GM12878 (cell line): ENCODE measurements at regions not wholly inside any gene's neighbourhood (a gene's known extent, or its start where the extent isn't known, plus 50 kb on each side); places are given as distances from the start of the nearest gene placed in this dataset.

Experiments used
- ATAC-seq: fragments of 200-7000 bp; cut with Tn5 transposase; 3 replicates; pipeline ENCODE4 v1.9.1; 2020; ENCODE audit warnings: mild to moderate bottlenecking, moderate library complexity
- BruUV-seq: library from RNA; stranded (reverse); fragments of 400-500 nt; replicated peaks from 2 replicates; lab custom pipeline; 2021; lab: Mats Ljungman, UMichigan
- CTCF ChIA-PET: fragments of 300-600 bp; sonication (Branson Sonifier 250); formaldehyde crosslinking; extraction: SDS; loops from one replicate; lab custom pipeline; 2021; ENCODE audit warnings: inconsistent platforms; lab: Yijun Ruan, JAX
- POLR2A ChIA-PET: fragments of 350-600 bp; formaldehyde crosslinking; extraction: SDS; loops from one replicate; lab custom pipeline; 2021; ENCODE audit warnings: inconsistent platforms; lab: Charles Lee
- RAD21 ChIA-PET: fragments of 300-600 bp; sonication (Branson Sonifier 250); formaldehyde crosslinking; loops from one replicate; lab custom pipeline; 2023; ENCODE audit warnings: antibody characterized with exemption; ENCODE audit not compliant: unreplicated experiment; lab: Charles Lee
- SMC1A ChIA-PET: fragments of 300-600 bp; sonication (Branson Sonifier 250); formaldehyde crosslinking; loops from one replicate; lab custom pipeline; 2023; ENCODE audit not compliant: unreplicated experiment, uncharacterized antibody; lab: Charles Lee
- DNase-seq: peaks from one replicate; pipeline ENCODE4 v3.0.0-alpha.2; 2011; ENCODE audit warnings: low read depth, low spot score
- FAIRE-seq: peaks from 3 replicates; lab custom pipeline; 2011; peaks lifted over from hg19 to GRCh38; lab: Jason Lieb, UNC
- H2AFZ ChIP-seq: 2 replicates; pipeline ENCODE4 v1.6.0; 2011; ENCODE audit warnings: low read depth, low read length, control low read depth; ENCODE audit not compliant: control insufficient read depth
- H3K27ac ChIP-seq: 2 replicates; pipeline ENCODE4 v1.5.1; 2011; ENCODE audit warnings: control low read depth; ENCODE audit not compliant: control insufficient read depth, insufficient read depth
- H3K27me3 ChIP-seq, 2 experiments: replicated peaks in 1 of 2; 2 replicates each; pipeline versions ENCODE4 v1.6.0 to v1.6.1; 2011; ENCODE audit warnings: low read length in 1 of 2; ENCODE audit not compliant: control insufficient read depth in 2 of 2, insufficient read depth in 2 of 2
- H3K36me3 ChIP-seq, 2 experiments: 2 replicates each; pipeline ENCODE4 v1.5.1; 2011; ENCODE audit warnings: low read length in 1 of 2; ENCODE audit not compliant: control insufficient read depth in 2 of 2, insufficient read depth in 2 of 2
- H3K4me1 ChIP-seq: 2 replicates; pipeline ENCODE4 v1.6.1; 2011; ENCODE audit warnings: mild to moderate bottlenecking, low read length, moderate library complexity, mixed read lengths; ENCODE audit not compliant: control insufficient read depth, insufficient read depth
- H3K4me2 ChIP-seq: 2 replicates; pipeline ENCODE4 v1.6.0; 2011; ENCODE audit warnings: control low read depth; ENCODE audit not compliant: control insufficient read depth, insufficient read depth
- H3K4me3 ChIP-seq: fragments of 200-600 bp; sonication (generic); 2 replicates; pipeline ENCODE4 v1.5.1; 2016
- H3K79me2 ChIP-seq: 2 replicates; pipeline ENCODE4 v1.6.0; 2011; ENCODE audit warnings: low read length; ENCODE audit not compliant: control insufficient read depth, insufficient read depth
- H3K9ac ChIP-seq: 2 replicates; pipeline ENCODE4 v1.8.0; 2011; ENCODE audit warnings: low read length, control low read depth, mixed read lengths; ENCODE audit not compliant: control insufficient read depth, insufficient read depth
- H3K9me3 ChIP-seq: replicated peaks from 3 replicates; pipeline ENCODE4 v1.5.1; 2011; ENCODE audit warnings: mild to moderate bottlenecking, low read length; ENCODE audit not compliant: control insufficient read depth, insufficient read depth
- H4K20me1 ChIP-seq: 2 replicates; pipeline ENCODE4 v1.6.0; 2011; ENCODE audit not compliant: control insufficient read depth, insufficient read depth
- CEBPB ChIP-seq, 2 experiments: fragments of 150-350 bp in 1 of 2; IDR thresholded peaks; 2 replicates each; pipeline ENCODE4 v1.6.1; 2012 to 2014; ENCODE audit warnings: low read depth in 2 of 2, low read length in 2 of 2, borderline replicate concordance in 1 of 2, inconsistent platforms in 1 of 2
- CREM ChIP-seq: IDR thresholded peaks from 2 replicates; pipeline ENCODE4 v1.6.1; 2014; ENCODE audit warnings: antibody characterized with exemption, low read depth
- EED ChIP-seq: sonication (generic); IDR thresholded peaks from 2 replicates; pipeline ENCODE4 v1.6.1; 2016; ENCODE audit warnings: antibody characterized with exemption, low read depth
- HCFC1 ChIP-seq: fragments of 150-350 bp; IDR thresholded peaks from 2 replicates; pipeline ENCODE4 v1.6.1; 2014; ENCODE audit warnings: low read length
- HDAC2 ChIP-seq: fragments of 200-600 bp; sonication (generic); IDR thresholded peaks from 2 replicates; pipeline ENCODE4 v1.6.1; 2017
- MYB ChIP-seq: fragments of 150-350 bp; IDR thresholded peaks from 2 replicates; pipeline ENCODE4 v1.6.1; 2014; ENCODE audit warnings: mild to moderate bottlenecking, low read depth, low read length, borderline replicate concordance
- NBN ChIP-seq: fragments of 450-650 bp; IDR thresholded peaks from 2 replicates; pipeline ENCODE4 v1.6.1; 2016
- NFXL1 ChIP-seq: fragments of 450-650 bp; IDR thresholded peaks from 2 replicates; pipeline ENCODE4 v1.6.1; 2017; ENCODE audit warnings: antibody characterized with exemption, mild to moderate bottlenecking, borderline replicate concordance
- PML ChIP-seq: IDR thresholded peaks from 2 replicates; pipeline ENCODE4 v1.6.1; 2012; ENCODE audit warnings: low read length, inconsistent platforms
- POLR2A ChIP-seq: IDR thresholded peaks from 2 replicates; pipeline ENCODE4 v1.6.1; 2011; ENCODE audit warnings: low read depth, mild to moderate bottlenecking, low read length
- RAD51 ChIP-seq: fragments of 450-650 bp; IDR thresholded peaks from 2 replicates; pipeline ENCODE4 v1.6.1; 2016; ENCODE audit warnings: moderate library complexity, mild to moderate bottlenecking, inconsistent platforms
- SP1 ChIP-seq: IDR thresholded peaks from one replicate; pipeline ENCODE4 v1.6.1; 2011; ENCODE audit warnings: low read depth, low read length
- SPI1 ChIP-seq: IDR thresholded peaks from 2 replicates; pipeline ENCODE4 v1.6.1; 2011; ENCODE audit warnings: low read depth, mild to moderate bottlenecking, low read length, moderate library complexity, borderline replicate concordance; ENCODE audit not compliant: insufficient read depth
- ZNF24 ChIP-seq: fragments of 450-650 bp; IDR thresholded peaks from 2 replicates; pipeline ENCODE4 v1.6.1; 2017; ENCODE audit warnings: antibody characterized with exemption, mild to moderate bottlenecking
- ZZZ3 ChIP-seq: IDR thresholded peaks from 2 replicates; pipeline ENCODE4 v1.6.1; 2011; ENCODE audit warnings: low read depth; ENCODE audit not compliant: control insufficient read depth, insufficient read length
- WGBS: methylation state at CpG from one replicate; pipeline ENCODE4 v1.1.6; 2016; ENCODE audit warnings: low lambda C conversion rate; ENCODE audit not compliant: insufficient replicate concordance, insufficient coverage; ENCODE audit errors: missing lambda C conversion rate; 5-methylcytosine and 5-hydroxymethylcytosine counted together
- in situ Hi-C: fragments of 300-500 bp; cut with MboI; formaldehyde crosslinking; loops from 9 replicates; pipeline ENCODE4 v1.14.3; 2018; ENCODE audit warnings: mixed read lengths
- intact Hi-C: fragments of 100-400 bp; cut with micrococcal nuclease; formaldehyde crosslinking; loops from one replicate; pipeline ENCODE4 v1.14.2; 2022; ENCODE audit not compliant: unreplicated experiment
- TF ChIP-seq, protein P1 (sequence below): fragments of 450-650 bp; IDR thresholded peaks from 2 replicates; pipeline ENCODE4 v1.6.1; 2018; ENCODE audit warnings: borderline replicate concordance, mild to moderate bottlenecking; ENCODE audit not compliant: partially characterized antibody
- TF ChIP-seq, protein P2 (sequence below): fragments of 450-650 bp; formaldehyde crosslinking; IDR thresholded peaks from 2 replicates; pipeline ENCODE4 v1.5.0; 2022; ENCODE audit warnings: mild to moderate bottlenecking, missing genetic modification characterization

DNA sequence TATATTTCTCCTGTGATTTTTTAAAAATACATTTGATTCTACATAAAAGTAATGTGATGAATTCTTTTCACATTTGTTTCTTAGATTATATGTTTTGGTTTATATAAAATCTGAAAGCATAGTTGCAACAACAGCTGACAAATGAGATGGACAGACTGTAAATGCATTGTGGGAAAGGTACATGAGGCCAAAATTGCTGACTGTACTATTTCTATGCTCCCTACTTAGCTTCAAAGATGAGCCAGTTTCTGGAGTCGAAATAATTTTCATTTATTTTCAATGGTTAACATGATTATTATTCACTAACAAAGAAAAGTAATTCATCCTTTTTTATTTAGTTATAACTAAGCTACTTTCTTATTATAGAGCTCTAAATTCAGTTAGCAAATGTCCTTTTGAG is 441.3 kb upstream of the CCNG1 start:
- ChIA-PET SMC1A (interaction anchor here (1.0 to 1.5 kb wide), 4 partner anchors 11 to 352 kb away, joined by 3 to 5 read pairs (median 4); no protein-coding TSS in a partner anchor), CTCF (interaction anchor here (0.6 to 1.0 kb wide), 2 partner anchors 9 to 274 kb away, joined by 3 read pairs; no protein-coding TSS in a partner anchor), POLR2A (no interaction called here), RAD21 (interaction anchor here (0.7 to 0.9 kb wide), 3 partner anchors 11 to 172 kb away, joined by 3 to 4 read pairs (median 3); no protein-coding TSS in a partner anchor)
- TF ChIP-seq CEBPB (IDR thresholded peaks at IDR 0.05; ENCODE audit: borderline replicate concordance in 1 of 2, low read depth in 2 of 2, low read length in 2 of 2) (no peak), MYB (no peak), SP1 (no peak), NBN (no peak), HDAC2 (no peak), POLR2A (no peak), EED (no peak), PML (no peak), CREM (no peak), ZNF24 (no peak), ZZZ3 (no peak), RAD51 (no peak), SPI1 (no peak), HCFC1 (no peak), NFXL1 (no peak)
- TF ChIP-seq, protein P1, sequence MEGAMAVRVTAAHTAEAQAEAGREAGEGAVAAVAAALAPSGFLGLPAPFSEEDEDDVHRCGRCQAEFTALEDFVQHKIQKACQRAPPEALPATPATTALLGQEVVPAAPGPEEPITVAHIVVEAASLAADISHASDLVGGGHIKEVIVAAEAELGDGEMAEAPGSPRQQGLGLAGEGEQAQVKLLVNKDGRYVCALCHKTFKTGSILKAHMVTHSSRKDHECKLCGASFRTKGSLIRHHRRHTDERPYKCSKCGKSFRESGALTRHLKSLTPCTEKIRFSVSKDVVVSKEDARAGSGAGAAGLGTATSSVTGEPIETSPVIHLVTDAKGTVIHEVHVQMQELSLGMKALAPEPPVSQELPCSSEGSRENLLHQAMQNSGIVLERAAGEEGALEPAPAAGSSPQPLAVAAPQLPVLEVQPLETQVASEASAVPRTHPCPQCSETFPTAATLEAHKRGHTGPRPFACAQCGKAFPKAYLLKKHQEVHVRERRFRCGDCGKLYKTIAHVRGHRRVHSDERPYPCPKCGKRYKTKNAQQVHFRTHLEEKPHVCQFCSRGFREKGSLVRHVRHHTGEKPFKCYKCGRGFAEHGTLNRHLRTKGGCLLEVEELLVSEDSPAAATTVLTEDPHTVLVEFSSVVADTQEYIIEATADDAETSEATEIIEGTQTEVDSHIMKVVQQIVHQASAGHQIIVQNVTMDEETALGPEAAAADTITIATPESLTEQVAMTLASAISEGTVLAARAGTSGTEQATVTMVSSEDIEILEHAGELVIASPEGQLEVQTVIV: no peak
- TF ChIP-seq, protein P2, sequence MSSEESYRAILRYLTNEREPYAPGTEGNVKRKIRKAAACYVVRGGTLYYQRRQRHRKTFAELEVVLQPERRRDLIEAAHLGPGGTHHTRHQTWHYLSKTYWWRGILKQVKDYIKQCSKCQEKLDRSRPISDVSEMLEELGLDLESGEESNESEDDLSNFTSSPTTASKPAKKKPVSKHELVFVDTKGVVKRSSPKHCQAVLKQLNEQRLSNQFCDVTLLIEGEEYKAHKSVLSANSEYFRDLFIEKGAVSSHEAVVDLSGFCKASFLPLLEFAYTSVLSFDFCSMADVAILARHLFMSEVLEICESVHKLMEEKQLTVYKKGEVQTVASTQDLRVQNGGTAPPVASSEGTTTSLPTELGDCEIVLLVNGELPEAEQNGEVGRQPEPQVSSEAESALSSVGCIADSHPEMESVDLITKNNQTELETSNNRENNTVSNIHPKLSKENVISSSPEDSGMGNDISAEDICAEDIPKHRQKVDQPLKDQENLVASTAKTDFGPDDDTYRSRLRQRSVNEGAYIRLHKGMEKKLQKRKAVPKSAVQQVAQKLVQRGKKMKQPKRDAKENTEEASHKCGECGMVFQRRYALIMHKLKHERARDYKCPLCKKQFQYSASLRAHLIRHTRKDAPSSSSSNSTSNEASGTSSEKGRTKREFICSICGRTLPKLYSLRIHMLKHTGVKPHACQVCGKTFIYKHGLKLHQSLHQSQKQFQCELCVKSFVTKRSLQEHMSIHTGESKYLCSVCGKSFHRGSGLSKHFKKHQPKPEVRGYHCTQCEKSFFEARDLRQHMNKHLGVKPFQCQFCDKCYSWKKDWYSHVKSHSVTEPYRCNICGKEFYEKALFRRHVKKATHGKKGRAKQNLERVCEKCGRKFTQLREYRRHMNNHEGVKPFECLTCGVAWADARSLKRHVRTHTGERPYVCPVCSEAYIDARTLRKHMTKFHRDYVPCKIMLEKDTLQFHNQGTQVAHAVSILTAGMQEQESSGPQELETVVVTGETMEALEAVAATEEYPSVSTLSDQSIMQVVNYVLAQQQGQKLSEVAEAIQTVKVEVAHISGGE (CRISPR knock-in tag): no peak
- no peak for FAIRE-seq
- Histone ChIP-seq H4K20me1 (no peaks in the 10 kb centered on the region), H2AFZ (no peak overlapping the region), H3K27me3 (no peaks in the 10 kb centered on the region), H3K4me2 (no peak overlapping the region), H3K79me2 (no peaks in the 10 kb centered on the region), H3K27ac (no peak overlapping the region), H3K9me3 (no peaks in the 10 kb centered on the region), H3K4me3 (no peak overlapping the region), H3K4me1 (no peaks in the 10 kb centered on the region), H3K9ac (no peak overlapping the region), H3K36me3 (no peaks in the 10 kb centered on the region)
- ATAC-seq: no peak
- DNase-seq: no peak
- 0% methylated on average over 1 of the region's 1 CpG for WGBS
- BruUV-seq: no TSS peak
- intact Hi-C loops (loop anchor here (5.0 kb wide), 1 partner anchor 174 kb away; no protein-coding TSS in a partner anchor), in situ Hi-C loops (no loop called here)
